Heart left ventricle (tissue), 16 donors: ENCODE measurements at regions not wholly inside any gene's neighbourhood (a gene's known extent, or its start where the extent isn't known, plus 50 kb on each side); places are given as distances from the start of the nearest gene placed in this dataset.

ENCODE experiments used
- ATAC-seq, 4 donors: fragments of 200-7000 bp; cut with Tn5 transposase; one replicate each; pipeline ENCODE4 v1.9.1; 2020 to 2022; ENCODE audit warnings: moderate library complexity in 4 of 4, mild to moderate bottlenecking in 3 of 4, moderate number of reproducible peaks in 1 of 4
- DNase-seq, 5 donors: peaks; one replicate each; pipeline ENCODE4 v3.0.0-alpha.2; 2020
- H3K27ac ChIP-seq, 12 donors: fragments of 200-600 bp; sonication (generic) in 4 of 12; one replicate each; pipeline versions ENCODE4 v1.5.0 to v1.8.0; 2016 to 2022; ENCODE audit warnings: mild to moderate bottlenecking in 2 of 12
- H3K27me3 ChIP-seq, 9 donors: fragments of 200-600 bp; sonication (generic) in 2 of 9; one replicate each; pipeline versions ENCODE4 v1.5.1 to v1.8.0; 2016 to 2022; ENCODE audit warnings: mild to moderate bottlenecking in 3 of 9
- H3K36me3 ChIP-seq, 9 donors: fragments of 200-600 bp; sonication (generic) in 2 of 9; one replicate each; pipeline versions ENCODE4 v1.5.0 to v1.8.0; 2018 to 2022; ENCODE audit warnings: mild to moderate bottlenecking in 2 of 9
- H3K4me1 ChIP-seq, 12 donors: fragments of 200-600 bp; sonication (generic) in 4 of 12; one replicate each; pipeline versions ENCODE4 v1.5.0 to v1.8.0; 2016 to 2022; ENCODE audit warnings: mild to moderate bottlenecking in 3 of 12
- H3K4me3 ChIP-seq, 12 donors: fragments of 200-600 bp; sonication (generic) in 4 of 12; one replicate each; pipeline versions ENCODE4 v1.5.0 to v1.8.0; 2017 to 2022; ENCODE audit warnings: mild to moderate bottlenecking in 9 of 12, moderate library complexity in 4 of 12
- H3K9me3 ChIP-seq, 12 donors: fragments of 200-600 bp; sonication (generic) in 4 of 12; one replicate each; pipeline versions ENCODE4 v1.5.0 to v1.8.0; 2016 to 2022; ENCODE audit warnings: mild to moderate bottlenecking in 1 of 12
- POLR2A ChIP-seq, 2 donors: fragments of 450-650 bp; IDR thresholded peaks; one replicate each; pipeline ENCODE4 v1.6.1; 2017; ENCODE audit warnings: antibody characterized with exemption in 2 of 2, mild to moderate bottlenecking in 2 of 2, moderate library complexity in 2 of 2
- WGBS, 4 donors: extraction: QIAGEN DNeasy Blood & Tissue Kit in 2 of 4; methylation state at CpG; one replicate each; pipeline versions ENCODE4 v1.1.5 to v1.1.7; 2013 to 2018; 5-methylcytosine and 5-hydroxymethylcytosine counted together
- intact Hi-C, 10 donors: fragments of 100-400 bp; cut with DNase I; formaldehyde crosslinking; loops; one replicate each; pipeline versions ENCODE4 v1.11.1 to v1.14.2; 2022
- TF ChIP-seq, protein P1 (sequence below), 12 donors: fragments of 200-600 bp; sonication (generic) in 4 of 12; IDR thresholded peaks; one replicate each; pipeline versions ENCODE4 v1.5.0 to v1.8.0; 2018 to 2022; ENCODE audit warnings: antibody characterized with exemption in 12 of 12, mild to moderate bottlenecking in 5 of 12
- donor health status: ischemic (EF 13 %, LVEDD 7.1; RV severe dilation, severe dysfunction).
- donor health status: healthy with polysubstance abuse.
- donor health status: DM: no; HTN: yes; CAD: no.
- donor health status: DM: no; HTN: no; CAD: no.
- donor health status: ischemic (EF 25% LVEDD 6.9; RV normal size, moderate dysfunction).
- donor health status: ischemic (EF 25% LVEDD 5.7; RV mildly dilated, moderate dysfunction).
- donor health status: healthy.
- donor health status: DM: yes; HTN: yes; CAD: no.
- donor health status: ischemic (EF 35%, LVEDD 5.7; RV mildly dilated, moderate dysfunction).
- donor health status: nonischemic (EF 11% LVEDD 7.7; RV severe dilation, severe dysfunction).
- donor health status: DM: yes; HTN: yes; CAD: no.
- donor health status: PGD.
- donor health status: ischemic (EF 29% LVEDD 5.4; RV normal size, mild dysfunction).
- donor health status: nonischemic (EF 23%, LVEDD 6.1; RV moderate dilation, normal function).

DNA sequence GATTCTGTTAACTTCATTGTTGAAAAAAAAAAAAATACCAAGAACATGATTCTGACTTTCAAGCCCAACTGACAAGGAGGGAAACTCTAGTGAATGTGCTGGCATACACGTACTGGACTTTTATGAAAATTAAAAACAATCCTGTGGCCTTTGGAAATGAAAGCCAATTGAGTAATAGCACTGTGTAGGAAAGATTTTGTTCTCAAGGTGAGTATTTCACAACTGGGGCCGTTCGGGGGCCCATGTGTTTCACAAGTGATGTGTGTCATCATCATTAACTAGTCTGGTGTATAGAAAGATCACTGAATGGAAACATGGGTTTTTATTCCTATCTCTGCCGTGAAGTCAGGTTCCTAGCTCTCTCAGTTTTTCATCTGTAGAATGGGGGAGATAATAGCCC is 605.0 kb upstream of the CLINT1 start:
- Histone ChIP-seq H3K4me1 (peaks cover 0 to 25% (median 6%) of the 10 kb centered on the region in 12 donors), H3K27me3 (no peaks in the 10 kb centered on the region), H3K4me3 (no peak overlapping the region), H3K9me3 (no peaks in the 10 kb centered on the region), H3K36me3 (no peaks in the 10 kb centered on the region), H3K27ac (peak overlapping the region in 7 of 12 donors; percentile 1 to 55 (median 22))
- ATAC-seq (peak in 2 of 4 donors; percentile 65 to 70), DNase-seq (peak in 2 of 5 donors; percentile 35 to 43)
- WGBS, 4 donors: 73 to 80% (median 77%) methylated on average over 4 of the region's 4 CpGs
- TF ChIP-seq, protein P1, sequence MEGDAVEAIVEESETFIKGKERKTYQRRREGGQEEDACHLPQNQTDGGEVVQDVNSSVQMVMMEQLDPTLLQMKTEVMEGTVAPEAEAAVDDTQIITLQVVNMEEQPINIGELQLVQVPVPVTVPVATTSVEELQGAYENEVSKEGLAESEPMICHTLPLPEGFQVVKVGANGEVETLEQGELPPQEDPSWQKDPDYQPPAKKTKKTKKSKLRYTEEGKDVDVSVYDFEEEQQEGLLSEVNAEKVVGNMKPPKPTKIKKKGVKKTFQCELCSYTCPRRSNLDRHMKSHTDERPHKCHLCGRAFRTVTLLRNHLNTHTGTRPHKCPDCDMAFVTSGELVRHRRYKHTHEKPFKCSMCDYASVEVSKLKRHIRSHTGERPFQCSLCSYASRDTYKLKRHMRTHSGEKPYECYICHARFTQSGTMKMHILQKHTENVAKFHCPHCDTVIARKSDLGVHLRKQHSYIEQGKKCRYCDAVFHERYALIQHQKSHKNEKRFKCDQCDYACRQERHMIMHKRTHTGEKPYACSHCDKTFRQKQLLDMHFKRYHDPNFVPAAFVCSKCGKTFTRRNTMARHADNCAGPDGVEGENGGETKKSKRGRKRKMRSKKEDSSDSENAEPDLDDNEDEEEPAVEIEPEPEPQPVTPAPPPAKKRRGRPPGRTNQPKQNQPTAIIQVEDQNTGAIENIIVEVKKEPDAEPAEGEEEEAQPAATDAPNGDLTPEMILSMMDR (IDR thresholded peaks at IDR 0.05): no peak
- TF ChIP-seq POLR2A (IDR thresholded peaks at IDR 0.05): no peak
- intact Hi-C loops: no loop called here

DNA sequence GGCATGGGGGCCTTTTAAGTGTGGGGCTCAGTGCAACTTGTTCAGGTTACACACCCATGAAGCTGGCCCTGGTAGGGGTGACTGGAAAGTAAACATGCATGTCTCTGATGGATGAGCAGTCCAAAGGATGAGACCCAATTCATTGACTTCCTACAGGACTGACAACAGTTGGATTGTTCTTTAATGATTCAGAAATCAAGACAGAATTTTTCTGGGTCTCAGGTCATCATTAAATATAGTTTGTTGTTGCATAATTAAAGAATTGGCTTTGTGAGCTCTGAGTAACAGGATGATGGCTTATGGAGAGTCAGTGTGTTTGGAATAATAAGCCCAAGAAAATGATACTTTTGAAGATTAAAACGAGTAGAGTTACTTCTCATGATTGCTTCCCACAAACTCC is 604.2 kb upstream of the CLINT1 start:
- DNase-seq: no peak
- peak overlapping the region in 9 of 12 donors; percentile 8 to 66 (median 40) for H3K27ac ChIP-seq

DNA sequence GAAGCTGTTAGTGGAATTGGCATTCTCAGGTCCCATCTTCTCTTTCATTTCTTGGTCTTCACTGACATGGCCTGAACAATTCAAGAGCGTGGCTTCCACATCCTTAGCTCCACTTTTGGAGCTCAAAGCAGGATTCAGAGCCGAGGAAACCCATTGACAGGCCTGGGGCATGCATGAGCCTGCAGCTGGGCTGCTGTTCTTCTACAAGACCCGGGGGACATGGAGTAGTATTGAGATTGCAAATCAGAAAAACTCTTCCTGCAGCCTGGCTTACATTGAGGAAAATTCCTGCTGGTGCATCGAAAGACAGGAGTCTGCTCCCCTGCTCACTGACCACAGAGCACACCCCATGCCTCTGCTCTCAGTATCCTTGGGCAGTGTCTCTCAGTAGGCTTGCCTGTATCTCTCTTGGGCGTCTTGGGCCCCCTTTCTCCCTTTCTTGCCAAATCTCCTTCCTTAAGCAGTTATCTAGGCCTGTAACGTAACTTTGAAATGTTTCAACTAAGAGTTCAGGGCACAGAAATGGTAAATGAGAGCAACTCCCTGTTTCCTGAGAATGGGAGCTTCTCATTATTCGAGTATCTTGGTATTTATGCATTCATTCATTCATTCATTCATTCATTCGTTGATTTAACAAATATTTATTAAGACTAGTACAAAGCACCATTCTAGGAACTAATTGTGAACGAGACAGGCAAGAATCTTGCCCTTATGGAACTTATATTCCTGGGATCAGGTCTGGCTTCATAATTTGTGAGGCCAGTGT is 603.6 kb upstream of the CLINT1 start:
- Histone ChIP-seq H3K27me3 (no peaks in the 10 kb centered on the region), H3K36me3 (no peaks in the 10 kb centered on the region), H3K4me1 (peaks cover 0 to 25% (median 6%) of the 10 kb centered on the region in 12 donors), H3K4me3 (no peak overlapping the region), H3K27ac (peak overlapping the region in 9 of 12 donors; percentile 8 to 66 (median 40)), H3K9me3 (no peaks in the 10 kb centered on the region)
- 68 to 74% (median 71%) methylated on average over 9 of the region's 9 CpGs for WGBS, 4 donors
- ATAC-seq (peak in 1 of 4 donors; percentile 28), DNase-seq (peak in 1 of 5 donors; percentile 40)
- TF ChIP-seq POLR2A (IDR thresholded peaks at IDR 0.05): no peak
- TF ChIP-seq, protein P1 (IDR thresholded peaks at IDR 0.05): no peak
- intact Hi-C loops: no loop called here

More for the DNA sequence above, 604.2 kb upstream of the CLINT1 start:
- no peaks in the 10 kb centered on the region for H3K9me3 ChIP-seq
- intact Hi-C loops: no loop called here
- no peak overlapping the region for H3K4me3 ChIP-seq
- TF ChIP-seq, protein P1 (IDR thresholded peaks at IDR 0.05): no peak
- no peak for TF ChIP-seq POLR2A (IDR thresholded peaks at IDR 0.05)
- no peaks in the 10 kb centered on the region for H3K36me3 ChIP-seq
- ATAC-seq: peak in 1 of 4 donors; percentile 26
- no peaks in the 10 kb centered on the region for H3K27me3 ChIP-seq
- WGBS, 4 donors: 47 to 77% (median 62%) methylated on average over 1 of the region's 1 CpG
- peaks cover 0 to 25% (median 6%) of the 10 kb centered on the region in 12 donors for H3K4me1 ChIP-seq

DNA sequence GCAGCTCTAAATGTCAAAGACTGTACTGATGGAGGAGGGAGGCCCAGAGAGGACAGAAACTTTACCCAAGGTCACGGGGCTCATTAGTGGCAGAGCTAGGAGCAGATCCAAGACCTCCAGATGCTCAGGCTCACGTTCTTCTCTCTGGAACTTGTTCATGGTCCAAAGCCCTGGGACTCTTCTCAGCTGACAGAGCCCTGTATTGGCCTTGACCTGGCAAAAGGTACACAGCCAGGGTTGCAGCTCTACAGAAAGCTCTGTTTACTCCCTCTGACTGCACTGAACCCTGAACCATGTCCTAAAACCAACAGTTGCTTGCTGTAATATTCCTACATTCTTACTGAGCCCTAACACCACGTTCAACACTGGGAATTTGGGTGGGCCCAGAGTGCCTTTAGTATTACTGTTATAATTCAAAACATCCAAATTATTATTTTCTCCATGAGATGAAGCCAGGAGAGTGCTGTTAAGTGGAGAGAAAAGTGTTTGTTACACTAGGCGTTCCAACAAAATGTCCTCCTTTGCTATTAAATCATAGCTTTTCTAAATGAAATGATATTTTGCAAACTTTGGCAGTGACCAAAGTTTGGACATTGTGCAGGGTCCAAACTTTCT is 602.4 kb upstream of the CLINT1 start:
- intact Hi-C loops: no loop called here
- peak overlapping the region in 8 of 12 donors; percentile 8 to 66 (median 46) for H3K27ac ChIP-seq
- no peak overlapping the region for H3K4me3 ChIP-seq
- TF ChIP-seq, protein P1 (IDR thresholded peaks at IDR 0.05): no peak
- no peak for TF ChIP-seq POLR2A (IDR thresholded peaks at IDR 0.05)
- WGBS, 4 donors: 65 to 80% (median 69%) methylated on average over 4 of the region's 4 CpGs
- peak; percentile 24 to 76 (median 54) for ATAC-seq
- peak in 1 of 5 donors; percentile 49 for DNase-seq
- no peaks in the 10 kb centered on the region for H3K9me3 ChIP-seq
- no peaks in the 10 kb centered on the region for H3K27me3 ChIP-seq
- no peaks in the 10 kb centered on the region for H3K36me3 ChIP-seq
- peaks cover 0 to 28% (median 6%) of the 10 kb centered on the region in 12 donors for H3K4me1 ChIP-seq
